Activated naive CD4-positive, alpha-beta T cell treated with anti-CD3 and anti-CD28 coated beads, Interleukin-2, amount 50 U/mL, for 72 hours (primary cell): ENCODE measurements at regions not wholly inside any gene's neighbourhood (a gene's known extent, or its start where the extent isn't known, plus 50 kb on each side); places are given as distances from the start of the nearest gene placed in this dataset.
"Not testable (repeated sequence)": the region's sequence is repeated elsewhere in the genome, so short reads cannot be mapped to it uniquely, and the experiment has no call there.

Experiments used
- ATAC-seq, 2 donors: fragments of 150-1000 bp; cut with Tn5 transposase; 2 replicates each; pipeline ENCODE4 v1.10.0; 2021; ENCODE audit warnings: mild to moderate bottlenecking in 2 of 2, moderate library complexity in 2 of 2
- DNase-seq, 2 donors: peaks; one replicate each; pipeline ENCODE4 v3.0.0; 2021 to 2022; ENCODE audit warnings: low spot score in 2 of 2
- H3K27ac Mint-ChIP-seq, 2 donors: one replicate each; pipeline ENCODE4 v1.8.0; 2022; ENCODE audit warnings: mild to moderate bottlenecking in 2 of 2, mixed read lengths in 2 of 2
- H3K36me3 Mint-ChIP-seq, 2 donors: one replicate each; pipeline ENCODE4 v1.8.0; 2022; ENCODE audit warnings: mixed read lengths in 2 of 2
- H3K9me3 Mint-ChIP-seq, 2 donors: one replicate each; pipeline ENCODE4 v1.8.0; 2022; ENCODE audit warnings: mixed read lengths in 2 of 2

- not testable (repeated sequence) for H3K27ac Mint-ChIP-seq, DNase-seq, ATAC-seq, H3K36me3 Mint-ChIP-seq
- peaks cover 3 to 13% of the 10 kb centered on the region in 2 donors for H3K9me3 Mint-ChIP-seq
These were observed 56.3 kb upstream of the TIAM2 start for GRCh38 chr6:154938727-154939285.

- peaks cover 3 to 16% of the 10 kb centered on the region in 2 donors for H3K9me3 Mint-ChIP-seq
- H3K36me3 Mint-ChIP-seq = peaks cover 7 to 15% of the 10 kb centered on the region in 2 donors
- no peak overlapping the region for H3K27ac Mint-ChIP-seq
- no peak for ATAC-seq
- DNase-seq = no peak
These were observed 52.3 kb upstream of the TIAM2 start for GRCh38 chr6:154942770-154943169.

- Mint-ChIP-seq H3K9me3 (peaks cover 9 to 22% of the 10 kb centered on the region in 2 donors), H3K27ac (no peak overlapping the region), H3K36me3 (peaks cover 22% of the 10 kb centered on the region in 2 donors)
- DNase-seq (no peak), ATAC-seq (no peak)
These were observed 49.7 kb upstream of the TIAM2 start for GRCh38 chr6:154945271-154945890.
